PC-3 (cell line): ENCODE measurements at regions not wholly inside any gene's neighbourhood (a gene's known extent, or its start where the extent isn't known, plus 50 kb on each side); places are given as distances from the start of the nearest gene placed in this dataset.

Experiments
- ATAC-seq: fragments of 200-7000 bp; cut with Tn5 transposase; 2 replicates; pipeline ENCODE4 v1.9.1; 2020; ENCODE audit warnings: mild to moderate bottlenecking, moderate library complexity
- BruUV-seq: library from RNA; stranded (reverse); fragments of 400-500 nt; replicated peaks from 2 replicates; lab custom pipeline; 2021; lab: Mats Ljungman, UMichigan
- CTCF ChIA-PET: fragments of 300-600 bp; sonication (Branson Sonifier 250); formaldehyde crosslinking; loops from one replicate; lab custom pipeline; 2022; ENCODE audit warnings: antibody characterized with exemption; lab: Charles Lee
- POLR2A ChIA-PET: fragments of 300-600 bp; sonication (Branson Sonifier 250); formaldehyde crosslinking; loops from one replicate; lab custom pipeline; 2022; ENCODE audit warnings: antibody characterized with exemption; ENCODE audit not compliant: unreplicated experiment; lab: Charles Lee
- DNase-seq: peaks from one replicate; pipeline ENCODE4 v3.0.0-alpha.2; 2015
- H2AFZ ChIP-seq: fragments of 300-600 bp; sonication (generic); 2 replicates; pipeline ENCODE4 v1.6.0; 2016; ENCODE audit warnings: antibody characterized with exemption, low read length
- H3F3A ChIP-seq: fragments of 300-600 bp; sonication (generic); one replicate; pipeline ENCODE4 v1.6.0; 2017; ENCODE audit warnings: antibody characterized with exemption, low read length, control low read depth, mild to moderate bottlenecking; ENCODE audit not compliant: unreplicated experiment
- H3K27ac ChIP-seq: fragments of 300-600 bp; sonication (generic); 2 replicates; pipeline ENCODE4 v1.5.1; 2016; ENCODE audit warnings: mild to moderate bottlenecking, low read length
- H3K27me3 ChIP-seq: fragments of 300-600 bp; sonication (generic); 2 replicates; pipeline ENCODE4 v1.6.1; 2016; ENCODE audit warnings: low read length, mixed read lengths
- H3K36me3 ChIP-seq: fragments of 300-600 bp; sonication (generic); 2 replicates; pipeline ENCODE4 v1.6.1; 2016; ENCODE audit warnings: low read depth, mixed run types, low read length, mixed read lengths
- H3K4me1 ChIP-seq: fragments of 300-600 bp; sonication (generic); 2 replicates; pipeline ENCODE4 v1.5.1; 2016; ENCODE audit warnings: low read length; ENCODE audit not compliant: insufficient read depth
- H3K4me2 ChIP-seq: fragments of 300-600 bp; sonication (generic); 2 replicates; pipeline ENCODE4 v1.6.0; 2016; ENCODE audit warnings: low read length
- H3K4me3 ChIP-seq: fragments of 300-600 bp; sonication (generic); 2 replicates; pipeline ENCODE4 v1.5.1; 2016; ENCODE audit warnings: mild to moderate bottlenecking, low read length, mixed read lengths
- H3K79me2 ChIP-seq: fragments of 300-600 bp; sonication (generic); 2 replicates; pipeline ENCODE4 v1.6.1; 2017; ENCODE audit warnings: low read length, mixed read lengths
- H3K9ac ChIP-seq: fragments of 300-600 bp; sonication (generic); 2 replicates; pipeline ENCODE4 v1.6.0; 2016; ENCODE audit warnings: mild to moderate bottlenecking, low read length
- H3K9me2 ChIP-seq: fragments of 300-600 bp; sonication (generic); replicated peaks from 2 replicates; pipeline ENCODE4 v1.6.1; 2016; ENCODE audit warnings: mixed run types, low read length, mixed read lengths
- H3K9me3 ChIP-seq: fragments of 300-600 bp; sonication (generic); 2 replicates; pipeline ENCODE4 v1.6.1; 2016; ENCODE audit warnings: low read length, mixed read lengths
- H4K20me1 ChIP-seq: fragments of 300-600 bp; sonication (generic); 2 replicates; pipeline ENCODE4 v1.6.1; 2016; ENCODE audit warnings: low read length, mixed read lengths
- EZH2 ChIP-seq: fragments of 300-600 bp; sonication (generic); IDR thresholded peaks from one replicate; pipeline ENCODE4 v1.6.1; 2017; ENCODE audit warnings: antibody characterized with exemption, mild to moderate bottlenecking, low read length; ENCODE audit not compliant: unreplicated experiment
- EZH2phosphoT487 ChIP-seq: fragments of 300-600 bp; sonication (generic); IDR thresholded peaks from 2 replicates; pipeline ENCODE4 v1.6.1; 2018; ENCODE audit warnings: mild to moderate bottlenecking, antibody characterized with exemption, low read length, borderline replicate concordance
- intact Hi-C: fragments of 100-400 bp; cut with micrococcal nuclease; formaldehyde crosslinking; loops from 2 replicates; pipeline ENCODE4 v1.9.0; 2023
- TF ChIP-seq, protein P1 (sequence below): fragments of 300-600 bp; sonication (generic); conservative IDR thresholded peaks from 2 replicates; pipeline ENCODE4 v1.5.1; 2017; ENCODE audit warnings: antibody characterized with exemption, low read depth, mild to moderate bottlenecking, low read length

- TF ChIP-seq EZH2phosphoT487 (no peak), EZH2 (no peak)
- TF ChIP-seq, protein P1, sequence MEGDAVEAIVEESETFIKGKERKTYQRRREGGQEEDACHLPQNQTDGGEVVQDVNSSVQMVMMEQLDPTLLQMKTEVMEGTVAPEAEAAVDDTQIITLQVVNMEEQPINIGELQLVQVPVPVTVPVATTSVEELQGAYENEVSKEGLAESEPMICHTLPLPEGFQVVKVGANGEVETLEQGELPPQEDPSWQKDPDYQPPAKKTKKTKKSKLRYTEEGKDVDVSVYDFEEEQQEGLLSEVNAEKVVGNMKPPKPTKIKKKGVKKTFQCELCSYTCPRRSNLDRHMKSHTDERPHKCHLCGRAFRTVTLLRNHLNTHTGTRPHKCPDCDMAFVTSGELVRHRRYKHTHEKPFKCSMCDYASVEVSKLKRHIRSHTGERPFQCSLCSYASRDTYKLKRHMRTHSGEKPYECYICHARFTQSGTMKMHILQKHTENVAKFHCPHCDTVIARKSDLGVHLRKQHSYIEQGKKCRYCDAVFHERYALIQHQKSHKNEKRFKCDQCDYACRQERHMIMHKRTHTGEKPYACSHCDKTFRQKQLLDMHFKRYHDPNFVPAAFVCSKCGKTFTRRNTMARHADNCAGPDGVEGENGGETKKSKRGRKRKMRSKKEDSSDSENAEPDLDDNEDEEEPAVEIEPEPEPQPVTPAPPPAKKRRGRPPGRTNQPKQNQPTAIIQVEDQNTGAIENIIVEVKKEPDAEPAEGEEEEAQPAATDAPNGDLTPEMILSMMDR = no peak
- no peak overlapping the region for H3K27ac ChIP-seq
- intact Hi-C loops = no loop called here
- no peaks in the 10 kb centered on the region for H3K9me2 ChIP-seq
- POLR2A ChIA-PET = no interaction called here
- ATAC-seq = peak; percentile 53
- no peak overlapping the region for H2AFZ ChIP-seq
- no TSS peak for BruUV-seq
- H3F3A ChIP-seq = no peaks in the 10 kb centered on the region
- no peaks in the 10 kb centered on the region for H3K79me2 ChIP-seq
- CTCF ChIA-PET = interaction anchor here (0.7 kb wide), 1 partner anchor 9 kb away, joined by 3 read pairs; no protein-coding TSS in a partner anchor
- peaks cover 43% of the 10 kb centered on the region for H3K27me3 ChIP-seq
- no peaks in the 10 kb centered on the region for H3K9me3 ChIP-seq
- H3K36me3 ChIP-seq = no peaks in the 10 kb centered on the region
- DNase-seq = no peak
- H3K4me1 ChIP-seq = peaks cover 7% of the 10 kb centered on the region; the same call in 1 of the 2 replicates
- no peak overlapping the region for H3K4me2 ChIP-seq
- H3K4me3 ChIP-seq = no peak overlapping the region
- no peaks in the 10 kb centered on the region for H4K20me1 ChIP-seq
- no peak overlapping the region for H3K9ac ChIP-seq
Observed at GRCh38 chr20:62555642-62556420, 80.0 kb upstream of the GATA5 start.

GRCh38 chr20:62557462-62557861 is 81.7 kb upstream of the GATA5 start:
- H3K9me2 ChIP-seq = no peaks in the 10 kb centered on the region
- TF ChIP-seq EZH2phosphoT487 = no peak
- no peak for TF ChIP-seq EZH2
- TF ChIP-seq, protein P1 = no peak
- DNase-seq (peak; percentile 61), ATAC-seq (peak; percentile 52)
- no peaks in the 10 kb centered on the region for H3K9me3 ChIP-seq
- intact Hi-C loops = no loop called here
- BruUV-seq = no TSS peak
- ChIA-PET CTCF (no interaction called here), POLR2A (no interaction called here)
- H3K27ac ChIP-seq = no peak overlapping the region
- no peak overlapping the region for H2AFZ ChIP-seq
- no peaks in the 10 kb centered on the region for H3K79me2 ChIP-seq
- H3K27me3 ChIP-seq = peaks cover 43% of the 10 kb centered on the region
- no peak overlapping the region for H3K4me3 ChIP-seq
- no peaks in the 10 kb centered on the region for H3K36me3 ChIP-seq
- H3K9ac ChIP-seq = no peak overlapping the region
- H3K4me2 ChIP-seq = no peak overlapping the region
- peaks cover 7% of the 10 kb centered on the region; the same call in 1 of the 2 replicates for H3K4me1 ChIP-seq
- no peaks in the 10 kb centered on the region for H3F3A ChIP-seq
- H4K20me1 ChIP-seq = no peaks in the 10 kb centered on the region

GRCh38 chr20:62557999-62558408 is 82.2 kb upstream of the GATA5 start:
- ChIA-PET POLR2A (no interaction called here), CTCF (no interaction called here)
- no peaks in the 10 kb centered on the region for H4K20me1 ChIP-seq
- H3K9me3 ChIP-seq = no peaks in the 10 kb centered on the region
- H3K27me3 ChIP-seq = peaks cover 37% of the 10 kb centered on the region
- no peaks in the 10 kb centered on the region for H3F3A ChIP-seq
- ATAC-seq (no peak), DNase-seq (no peak)
- H3K4me2 ChIP-seq = no peak overlapping the region
- TF ChIP-seq EZH2 = no peak
- TF ChIP-seq, protein P1 = no peak
- no peak for TF ChIP-seq EZH2phosphoT487
- no peak overlapping the region for H3K27ac ChIP-seq
- no peak overlapping the region for H2AFZ ChIP-seq
- no peaks in the 10 kb centered on the region for H3K79me2 ChIP-seq
- H3K36me3 ChIP-seq = no peaks in the 10 kb centered on the region
- no peak overlapping the region for H3K4me3 ChIP-seq
- H3K9me2 ChIP-seq = no peaks in the 10 kb centered on the region
- intact Hi-C loops = no loop called here
- peaks cover 7% of the 10 kb centered on the region; the same call in 1 of the 2 replicates for H3K4me1 ChIP-seq
- no peak overlapping the region for H3K9ac ChIP-seq
- no TSS peak for BruUV-seq
